COR-L47 (cell line): ENCODE measurements at regions not wholly inside any gene's neighbourhood (a gene's known extent, or its start where the extent isn't known, plus 50 kb on each side); places are given as distances from the start of the nearest gene placed in this dataset.
"Not testable (repeated sequence)": the region's sequence is repeated elsewhere in the genome, so short reads cannot be mapped to it uniquely, and the experiment has no call there.

Experiments
- DNase-seq: peaks from one replicate; lab custom pipeline; 2025; lab: John Stamatoyannopoulos, UW

- no peak for DNase-seq
Observed at GRCh38 chr5:103910786-103911185, 348.2 kb upstream of the NUDT12 start.

GRCh38 chr5:103910011-103910410 is 347.4 kb upstream of the NUDT12 start:
- no peak for DNase-seq

GRCh38 chr5:103909391-103909790 is 346.8 kb upstream of the NUDT12 start:
- no peak for DNase-seq

GRCh38 chr5:103908336-103909080 is 345.9 kb upstream of the NUDT12 start:
- no peak for DNase-seq

- DNase-seq, result no peak
Observed at GRCh38 chr5:103907001-103907400, 344.4 kb upstream of the NUDT12 start.

GRCh38 chr5:103904651-103905050 is 342.1 kb upstream of the NUDT12 start:
- DNase-seq, result no peak

- no peak for DNase-seq
Observed at GRCh38 chr5:103902893-103903292, 340.3 kb upstream of the NUDT12 start.

GRCh38 chr5:103901885-103902284 is 339.3 kb upstream of the NUDT12 start:
- no peak for DNase-seq

GRCh38 chr5:103896593-103896992 is 334.0 kb upstream of the NUDT12 start:
- DNase-seq, result peak; percentile 64

- no peak for DNase-seq
Observed at GRCh38 chr5:103895738-103896137, 333.1 kb upstream of the NUDT12 start.

GRCh38 chr5:103894882-103895281 is 332.3 kb upstream of the NUDT12 start:
- DNase-seq, result no peak

GRCh38 chr5:103891151-103891550 is 328.6 kb upstream of the NUDT12 start:
- DNase-seq, result no peak

- no peak for DNase-seq
Observed at GRCh38 chr5:103890313-103890712, 327.7 kb upstream of the NUDT12 start.

GRCh38 chr5:103889500-103890209 is 327.1 kb upstream of the NUDT12 start:
- no peak for DNase-seq

GRCh38 chr5:103886826-103887225 is 324.2 kb upstream of the NUDT12 start:
- DNase-seq, result no peak

- no peak for DNase-seq
Observed at GRCh38 chr5:103883143-103883542, 320.6 kb upstream of the NUDT12 start.

- DNase-seq, result no peak
Observed at GRCh38 chr5:103881560-103881959, 319.0 kb upstream of the NUDT12 start.

GRCh38 chr5:103867857-103868598 is 305.4 kb upstream of the NUDT12 start:
- no peak for DNase-seq

GRCh38 chr5:103866169-103866568 is 303.6 kb upstream of the NUDT12 start:
- no peak for DNase-seq

GRCh38 chr5:103862398-103862797 is 299.8 kb upstream of the NUDT12 start:
- DNase-seq, result no peak

GRCh38 chr5:103860327-103860726 is 297.7 kb upstream of the NUDT12 start:
- DNase-seq, result no peak

- DNase-seq, result not testable (repeated sequence)
Observed at GRCh38 chr5:103858367-103858766, 295.8 kb upstream of the NUDT12 start.

- DNase-seq, result no peak
Observed at GRCh38 chr5:103851091-103851490, 288.5 kb upstream of the NUDT12 start.
